GM04504 (cell line): ENCODE measurements at regions not wholly inside any gene's neighbourhood (a gene's known extent, or its start where the extent isn't known, plus 50 kb on each side); places are given as distances from the start of the nearest gene placed in this dataset.

Experiments
- DNase-seq: peaks from one replicate; pipeline ENCODE4 v3.0.0-alpha.2; 2012; ENCODE audit warnings: low read depth

GRCh38 chr16:11474617-11475291 is 112.0 kb downstream of the LITAF start:
- DNase-seq, result no peak

DNA sequence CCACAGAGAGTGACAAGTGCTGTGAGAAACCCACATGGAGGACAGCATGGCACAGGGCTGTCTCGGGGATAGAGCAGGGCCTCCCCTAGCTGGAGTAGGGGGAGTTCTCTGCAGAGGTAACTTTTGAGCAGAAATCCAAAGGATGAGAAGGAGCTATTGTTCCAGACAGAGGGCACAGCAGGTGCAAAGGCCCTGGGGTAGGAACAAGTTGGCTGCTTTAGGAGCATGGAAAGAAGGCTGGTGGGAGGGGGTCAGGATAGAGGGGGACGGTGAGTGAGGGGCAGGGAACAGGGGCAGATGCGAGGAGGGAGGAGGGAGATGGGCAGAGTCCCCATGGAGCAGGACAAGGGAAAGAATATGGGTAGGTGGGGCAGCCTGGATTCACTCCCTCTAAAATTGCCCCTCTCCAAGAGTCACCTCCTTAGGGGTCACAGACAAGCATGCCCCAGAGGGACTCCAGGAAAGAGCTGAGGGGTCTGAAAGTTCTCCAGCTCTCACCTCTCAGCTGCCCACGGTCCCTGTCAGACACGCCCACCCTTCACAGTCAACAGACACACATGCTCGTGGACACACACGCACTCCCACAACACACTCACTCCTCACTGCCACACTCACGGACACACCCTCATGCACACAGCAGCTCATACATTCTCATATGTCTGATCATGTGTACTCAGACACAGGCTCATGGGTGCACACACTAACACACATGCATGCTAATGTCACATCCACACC is 110.7 kb downstream of the LITAF start:
- no peak for DNase-seq

DNA sequence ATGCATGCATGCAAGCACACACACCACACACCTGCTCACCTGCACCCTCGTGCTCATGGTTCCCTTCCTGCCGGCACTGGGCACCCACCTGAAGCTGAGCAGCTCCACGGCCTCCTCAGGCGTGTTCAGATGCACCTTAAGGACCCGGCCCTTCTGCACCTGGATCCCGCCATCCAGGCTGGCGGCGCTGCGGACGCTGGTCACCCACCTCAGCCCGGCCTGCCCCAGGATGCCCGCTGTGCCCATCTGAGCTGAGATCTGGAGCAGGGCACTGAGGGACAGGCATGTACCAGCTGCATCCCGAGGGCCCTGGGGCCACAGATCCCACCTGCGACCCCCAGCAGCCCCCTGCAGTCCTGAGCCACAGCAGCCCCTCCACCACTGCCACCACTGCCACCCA is 110.0 kb downstream of the LITAF start:
- no peak for DNase-seq

DNA sequence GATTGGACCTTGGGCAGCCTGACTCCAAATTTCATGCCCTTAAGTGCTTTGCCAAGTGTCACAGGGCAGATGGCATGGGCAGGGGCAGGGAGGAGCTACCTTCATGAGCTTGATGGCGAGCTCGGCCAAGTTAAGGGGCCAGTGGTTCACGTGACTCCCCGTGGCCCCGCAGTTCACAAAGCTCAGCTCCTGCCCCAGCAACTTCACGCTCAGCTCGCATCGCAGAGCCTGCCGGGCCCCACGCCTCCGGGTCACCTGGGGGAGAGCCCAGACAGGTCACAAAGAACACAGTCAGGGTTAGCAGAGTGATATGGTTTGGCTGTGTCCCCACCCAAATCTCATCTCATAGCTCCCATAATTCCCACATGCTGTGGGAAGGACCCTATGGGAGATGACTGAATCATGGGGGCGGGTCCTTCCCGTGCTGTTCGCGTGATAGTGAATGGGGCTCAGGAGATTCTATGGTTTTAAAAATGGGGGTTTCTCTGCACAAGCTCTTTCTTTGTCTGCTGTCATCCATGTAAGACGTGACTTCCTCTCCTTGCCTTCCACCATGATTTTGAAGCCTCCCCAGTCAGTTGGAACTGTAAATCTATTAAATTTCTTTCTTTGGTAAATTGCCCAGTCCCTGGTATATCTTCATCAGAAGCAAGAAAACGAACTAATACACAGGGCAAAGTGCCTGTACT is 108.1 kb downstream of the LITAF start:
- DNase-seq, result no peak

- DNase-seq, result no peak
These were observed 106.8 kb downstream of the LITAF start for GRCh38 chr16:11479916-11480315.

DNA sequence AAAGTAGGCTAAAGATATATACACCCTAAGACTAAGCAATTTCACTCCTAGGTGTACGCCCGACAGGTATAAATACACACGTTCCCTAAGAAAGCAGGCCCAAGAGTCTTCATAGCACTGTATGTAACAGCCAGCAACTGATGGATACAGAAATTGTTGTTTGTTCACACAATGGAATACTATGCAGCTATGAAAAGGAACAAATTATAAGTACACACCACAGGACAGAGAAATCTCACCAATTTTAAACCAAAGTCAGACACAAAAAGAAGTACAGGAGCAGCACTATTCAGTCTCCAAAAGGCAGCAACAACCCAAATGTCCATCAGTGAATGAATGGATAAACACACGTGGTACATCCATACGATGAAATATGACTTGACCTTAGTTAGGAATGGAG is 106.1 kb downstream of the LITAF start:
- no peak for DNase-seq

GRCh38 chr16:11481987-11482386 is 104.7 kb downstream of the LITAF start:
- DNase-seq, result no peak

DNA sequence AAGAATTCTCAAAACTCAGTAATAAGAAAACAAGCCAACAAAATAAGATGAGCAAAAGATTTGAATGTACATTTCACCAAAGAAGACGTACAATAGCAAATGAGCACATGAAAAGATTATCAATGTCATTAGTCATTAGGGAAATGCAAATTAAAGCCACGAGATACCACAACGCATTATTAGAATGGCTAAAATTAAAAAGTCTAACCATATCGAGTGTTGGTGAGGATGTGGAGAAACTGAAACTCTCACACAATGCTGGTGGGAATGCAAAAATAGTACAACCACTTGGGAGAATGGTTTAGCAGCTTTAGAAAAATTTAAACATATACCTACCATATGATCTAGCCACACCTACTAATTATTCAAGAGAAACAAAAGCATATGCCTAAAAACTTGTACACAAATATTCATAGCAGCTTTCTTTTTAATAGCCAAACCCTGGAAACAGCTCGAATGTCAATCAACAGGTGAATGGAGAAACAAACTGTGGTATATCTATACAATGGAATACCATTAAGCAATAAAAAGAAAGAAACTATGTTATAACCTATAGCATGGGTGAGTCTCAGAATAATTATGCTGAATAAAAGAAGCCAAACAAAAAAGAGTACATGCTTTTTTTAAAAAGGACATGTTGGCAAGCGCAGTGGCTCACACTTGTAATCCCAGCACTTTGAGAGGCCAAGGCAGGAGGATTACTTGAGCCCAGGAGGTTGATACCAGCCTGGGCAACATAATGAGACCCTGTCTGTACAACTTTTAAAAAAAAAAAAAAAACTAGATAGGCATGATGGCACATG is 103.6 kb downstream of the LITAF start:
- no peak for DNase-seq

DNA sequence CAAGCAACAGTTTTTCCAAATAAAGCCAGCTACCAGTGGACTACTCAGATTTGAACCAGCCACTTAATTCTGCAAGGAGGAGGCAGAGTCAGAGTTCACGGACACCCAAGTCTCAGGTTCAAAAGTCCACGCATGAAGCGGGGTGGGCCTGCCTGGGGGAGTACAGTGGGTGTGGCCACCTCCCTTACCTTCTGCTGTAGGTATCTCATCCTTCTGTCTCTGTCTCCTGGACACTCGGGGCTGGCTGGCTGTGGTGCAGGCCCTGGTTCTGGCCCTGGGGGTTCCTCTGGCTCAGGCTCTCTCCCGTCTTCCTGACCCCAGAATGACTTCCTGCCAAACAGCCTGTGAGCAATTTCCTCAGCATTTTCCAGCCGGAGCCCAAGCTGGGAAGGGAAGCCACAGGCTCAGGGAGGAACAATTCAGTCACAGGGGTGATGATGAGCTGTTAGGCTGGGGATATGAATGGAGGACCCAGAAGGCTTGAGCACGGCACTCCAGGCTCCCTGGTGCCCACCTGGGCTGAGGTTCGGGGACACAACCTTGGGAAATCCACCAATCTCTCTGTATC is 101.9 kb downstream of the LITAF start:
- peak; percentile 22 for DNase-seq

DNA sequence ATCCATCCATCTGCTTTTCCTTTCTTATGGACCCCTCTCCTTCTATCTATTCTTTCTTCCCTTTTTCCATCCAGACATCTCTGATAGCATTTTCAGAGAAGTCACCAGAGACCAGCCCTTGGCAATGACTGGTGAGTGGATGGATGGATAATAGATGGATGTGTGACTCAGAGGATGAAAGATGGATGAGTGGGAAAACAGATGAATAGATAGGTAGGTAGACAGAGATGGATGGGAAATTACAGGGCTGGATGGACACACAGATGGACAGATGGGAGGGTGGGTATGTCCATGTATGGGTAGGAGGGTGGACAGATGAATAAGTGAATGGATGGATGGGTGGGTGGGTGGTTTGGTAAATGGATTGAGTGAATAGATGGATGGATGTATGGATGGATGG is 101.0 kb downstream of the LITAF start:
- DNase-seq, result no peak

DNA sequence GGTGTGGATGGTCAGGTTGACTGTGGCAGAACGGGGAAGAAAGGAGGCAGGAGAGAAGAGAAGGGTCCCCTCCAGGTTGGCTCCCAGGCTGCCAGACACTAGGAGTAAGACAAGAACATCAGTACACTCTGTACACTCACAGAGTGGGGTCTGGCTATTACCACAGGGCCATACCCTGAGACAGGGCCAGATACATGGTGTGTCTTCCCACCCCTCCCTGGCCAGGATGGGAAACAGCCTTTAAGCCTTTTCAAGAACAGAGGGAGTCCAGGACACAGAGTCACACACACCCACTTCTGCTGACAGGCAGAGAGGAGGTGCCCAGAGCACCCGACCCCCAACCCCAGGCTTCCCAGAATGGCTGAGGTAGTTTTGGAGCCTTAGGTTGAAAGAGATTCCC is 99.4 kb downstream of the LITAF start:
- DNase-seq, result no peak

DNA sequence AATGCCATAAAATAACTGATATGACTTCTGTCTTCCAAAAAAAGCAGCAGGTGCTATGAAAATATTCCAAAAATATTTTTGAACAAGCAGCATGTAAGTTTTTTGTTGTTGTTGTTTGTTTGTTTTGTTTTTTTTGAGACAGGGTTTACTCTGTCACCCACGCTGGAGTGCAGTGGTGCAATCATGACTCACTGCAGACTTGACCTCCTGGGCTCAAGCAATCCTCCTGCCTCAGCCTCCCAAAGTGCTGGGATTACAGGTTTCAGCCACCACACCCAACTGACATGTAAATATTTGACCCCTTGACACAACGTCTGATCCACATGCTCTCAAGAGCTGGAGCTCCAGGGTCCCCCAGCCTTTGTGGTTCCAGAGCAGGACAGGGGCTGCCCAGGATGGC is 98.4 kb downstream of the LITAF start:
- DNase-seq, result no peak

DNA sequence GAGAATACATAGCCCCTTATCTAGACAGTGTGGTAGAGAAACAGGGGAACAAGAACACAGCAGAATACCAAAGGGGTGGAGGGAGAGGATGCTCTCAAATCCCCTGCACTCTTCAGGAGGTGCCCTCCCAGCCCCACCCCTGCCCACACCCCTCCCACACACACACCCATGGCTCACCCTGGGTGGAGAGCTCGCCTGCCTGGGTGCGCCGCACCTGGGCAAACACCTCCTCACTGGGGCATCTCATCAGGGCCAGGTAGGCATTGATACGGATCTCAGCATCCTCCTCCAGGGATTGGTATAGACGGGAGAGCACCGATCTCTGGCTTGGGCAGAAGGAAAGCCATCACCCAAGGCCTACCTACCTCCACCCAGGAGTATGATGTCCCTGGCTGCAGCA is 95.2 kb downstream of the LITAF start:
- DNase-seq, result no peak

DNA sequence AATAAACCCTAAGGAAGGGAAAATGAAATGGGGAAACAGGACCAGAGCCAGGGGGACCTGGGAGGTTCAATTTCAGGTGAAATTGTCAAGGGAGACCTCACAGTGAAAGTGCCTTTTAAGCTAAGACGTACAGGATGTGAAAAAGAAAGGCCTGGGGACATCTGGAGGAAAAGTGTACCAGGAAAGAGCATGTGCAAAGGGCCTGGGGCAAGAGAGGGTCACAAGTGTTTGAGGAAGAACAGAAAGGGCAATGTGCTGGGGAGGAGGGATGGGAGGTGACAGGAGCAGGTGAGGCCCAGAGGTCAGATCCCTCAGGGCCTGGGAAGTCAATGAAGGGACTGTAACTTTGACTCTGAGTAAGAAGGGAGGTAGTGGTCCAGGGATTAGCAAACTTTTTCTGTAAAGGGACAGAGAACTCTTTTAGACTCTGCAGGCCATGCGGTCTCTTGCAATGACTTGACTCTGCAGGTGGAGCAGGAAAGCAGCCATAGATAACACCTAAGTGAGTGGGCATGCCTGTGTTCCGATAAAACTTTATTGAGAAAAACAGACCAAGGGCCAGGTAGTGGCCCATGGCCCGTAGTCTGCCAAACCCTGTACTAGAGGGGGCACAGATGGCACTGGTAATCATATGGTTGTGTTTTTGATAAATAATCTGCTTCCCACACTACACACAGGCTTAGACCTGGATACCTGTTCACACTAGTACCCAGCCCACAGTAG is 93.8 kb downstream of the LITAF start:
- no peak for DNase-seq

- DNase-seq, result no peak
These were observed 93.2 kb downstream of the LITAF start for GRCh38 chr16:11493531-11493929.

DNA sequence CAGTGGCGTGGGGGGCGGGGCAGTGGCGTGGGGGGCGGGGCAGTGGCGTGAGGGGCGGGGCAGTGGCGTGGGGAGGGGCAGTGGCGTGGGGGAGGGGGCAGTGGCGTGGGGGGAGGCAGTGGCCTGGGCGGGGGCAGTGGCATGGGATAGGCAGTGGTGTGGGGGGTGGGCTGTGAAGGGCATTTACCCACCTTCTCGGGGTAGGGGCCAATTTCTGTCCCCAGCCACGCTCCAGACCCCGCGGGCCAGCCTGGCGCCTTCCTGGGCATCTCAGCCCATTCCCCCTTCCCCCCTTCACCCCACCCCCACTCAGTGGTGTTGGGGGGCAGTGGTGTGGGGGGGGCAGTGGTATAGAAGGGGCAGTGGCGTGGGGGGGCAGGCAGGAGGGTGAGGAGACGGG is 92.7 kb downstream of the LITAF start:
- no peak for DNase-seq

GRCh38 chr16:11494433-11494832 is 92.3 kb downstream of the LITAF start:
- DNase-seq, result no peak

DNA sequence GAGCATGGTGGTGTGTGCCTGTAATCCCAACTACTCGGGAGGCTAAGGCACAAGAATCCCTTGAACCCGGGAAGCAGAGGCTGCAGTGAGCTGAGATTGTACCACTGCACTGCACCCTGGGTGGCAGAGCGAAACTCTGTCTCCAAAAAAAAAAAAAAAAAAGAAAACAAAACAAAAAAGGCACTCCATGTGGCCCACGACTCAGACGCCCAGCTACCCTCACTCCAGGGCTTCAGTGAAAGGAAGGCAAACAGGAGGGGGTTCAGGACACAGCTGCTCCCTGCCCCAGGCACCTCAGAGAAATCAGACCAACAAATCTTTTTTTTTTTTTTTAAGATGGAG is 91.7 kb downstream of the LITAF start:
- no peak for DNase-seq
